ENCODE measurements at regions not wholly inside any gene's neighbourhood (a gene's known extent, or its start where the extent isn't known, plus 50 kb on each side); places are given as distances from the start of the nearest gene placed in this dataset.

- TF ChIP-seq JUN (IDR thresholded peaks at IDR 0.05; ENCODE audit: borderline replicate concordance, insufficient read depth, insufficient read length, low read depth) = no peak
- TF ChIP-seq POLR2A (IDR thresholded peaks at IDR 0.05; ENCODE audit: low read depth, low read length) = no peak
- TF ChIP-seq CTCF (IDR thresholded peaks at IDR 0.05; ENCODE audit: extremely low read depth in 1 of 2, insufficient read depth in 1 of 2, low read depth in 1 of 2, low read length in 2 of 2) = no peak
- TF ChIP-seq MAX (IDR thresholded peaks at IDR 0.05; ENCODE audit: insufficient read depth, insufficient read length) = no peak
- Histone ChIP-seq H2AFZ (ENCODE audit: low read depth, low read length) (no peak overlapping the region), H3K4me1 (ENCODE audit: control insufficient read depth, extremely low read depth, insufficient read depth, low read length) (no peaks in the 10 kb centered on the region), H3K9ac (replicated peaks; ENCODE audit: extremely low read depth, insufficient read depth, low read length) (no peak overlapping the region), H3K4me2 (ENCODE audit: insufficient read depth, low read length) (no peak overlapping the region), H4K20me1 (replicated peaks; ENCODE audit: control insufficient read depth, extremely low read depth, insufficient read depth, low read length) (no peaks in the 10 kb centered on the region), H3K9me3 (replicated peaks; ENCODE audit: control insufficient read depth, insufficient read depth, low read length) (no peaks in the 10 kb centered on the region), H3K79me2 (ENCODE audit: control insufficient read depth, insufficient read depth, low read length) (no peaks in the 10 kb centered on the region), H3K9me1 (replicated peaks; ENCODE audit: control insufficient read depth, extremely low read depth, insufficient read depth, low read length) (no peaks in the 10 kb centered on the region), H3K36me3 (ENCODE audit: control insufficient read depth in 2 of 2, extremely low read depth in 1 of 2, insufficient read depth in 2 of 2, low read length in 2 of 2) (no peaks in the 10 kb centered on the region), H3K27ac (ENCODE audit: insufficient read depth, low read depth, low read length) (no peak overlapping the region), H3K4me3 (replicated peaks in 1 of 3; ENCODE audit: insufficient read depth in 1 of 3, low read depth in 1 of 3, low read length in 3 of 3) (no peak overlapping the region), H3K27me3 (ENCODE audit: control insufficient read depth in 2 of 2, insufficient read depth in 2 of 2, low read length in 2 of 2) (no peaks in the 10 kb centered on the region)
- no TSS peak for BruUV-seq (replicated peaks)
- intact Hi-C loops (cut with micrococcal nuclease) (no loop called here), dilution Hi-C loops (cut with MboI; ENCODE audit: extremely low pct_ligation_motif_present, low sequenced_read_pairs) (no loop called here)
- no peak for DNase-seq (ENCODE audit: low read depth, low spot score)
- POLR2A ChIA-PET = no interaction called here
- CTCF ChIA-PET = no interaction called here
- no peak for FAIRE-seq
Measured at GRCh38 chr2:228344531-228344930, 163.0 kb upstream of the SPHKAP start.

DNA sequence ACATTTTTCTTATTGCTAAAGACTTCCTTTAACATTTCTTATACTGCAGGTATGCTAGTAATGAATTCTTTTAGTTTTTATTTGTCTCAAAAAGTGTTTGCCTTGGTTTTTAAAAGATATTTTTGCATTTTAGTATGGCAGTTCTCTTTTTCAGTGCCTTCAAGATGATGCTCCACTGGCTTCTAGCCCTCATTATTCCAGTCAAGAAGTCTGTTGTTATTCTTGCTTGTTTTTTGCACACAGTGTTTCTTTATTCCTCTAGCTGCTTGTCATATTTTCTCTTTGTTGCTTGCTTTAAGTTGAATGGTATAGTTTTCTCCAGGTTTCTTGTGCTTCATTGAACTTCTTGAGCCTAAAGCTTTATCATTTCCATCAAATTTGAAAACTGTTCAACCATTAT is 158.0 kb upstream of the SPHKAP start:
- no peak for FAIRE-seq
- peaks cover 6% of the 10 kb centered on the region for H3K9me3 ChIP-seq (replicated peaks; ENCODE audit: control insufficient read depth, insufficient read depth, low read length)
- H2AFZ ChIP-seq (ENCODE audit: low read depth, low read length) = no peak overlapping the region
- intact Hi-C loops (cut with micrococcal nuclease) (no loop called here), dilution Hi-C loops (cut with MboI; ENCODE audit: extremely low pct_ligation_motif_present, low sequenced_read_pairs) (no loop called here)
- no peak overlapping the region for H3K9ac ChIP-seq (replicated peaks; ENCODE audit: extremely low read depth, insufficient read depth, low read length)
- no TSS peak for BruUV-seq (replicated peaks)
- TF ChIP-seq CTCF (IDR thresholded peaks at IDR 0.05; ENCODE audit: extremely low read depth in 1 of 2, insufficient read depth in 1 of 2, low read depth in 1 of 2, low read length in 2 of 2) (no peak), POLR2AphosphoS5 (IDR thresholded peaks at IDR 0.05; ENCODE audit: insufficient read depth, low read depth, low read length) (no peak), MYC (IDR thresholded peaks at IDR 0.05; ENCODE audit: low read depth, low read length) (no peak), EZH2 (IDR thresholded peaks at IDR 0.05; ENCODE audit: borderline replicate concordance, low read depth, low read length, severe bottlenecking) (no peak), MAX (IDR thresholded peaks at IDR 0.05; ENCODE audit: insufficient read depth, insufficient read length) (no peak), POLR2A (IDR thresholded peaks at IDR 0.05; ENCODE audit: low read depth, low read length) (no peak), FOS (IDR thresholded peaks at IDR 0.05; ENCODE audit: borderline replicate concordance, insufficient read depth, low read length) (no peak), GATA2 (IDR thresholded peaks at IDR 0.05; ENCODE audit: insufficient read depth, insufficient read length, low read depth, low read length) (no peak), JUN (IDR thresholded peaks at IDR 0.05; ENCODE audit: borderline replicate concordance, insufficient read depth, insufficient read length, low read depth) (no peak)
- H3K9me1 ChIP-seq (replicated peaks; ENCODE audit: control insufficient read depth, extremely low read depth, insufficient read depth, low read length) = no peaks in the 10 kb centered on the region
- no peaks in the 10 kb centered on the region for H3K27me3 ChIP-seq (ENCODE audit: control insufficient read depth in 2 of 2, insufficient read depth in 2 of 2, low read length in 2 of 2)
- no peak overlapping the region for H3K27ac ChIP-seq (ENCODE audit: insufficient read depth, low read depth, low read length)
- no peak overlapping the region for H3K4me2 ChIP-seq (ENCODE audit: insufficient read depth, low read length)
- H3K79me2 ChIP-seq (ENCODE audit: control insufficient read depth, insufficient read depth, low read length) = no peaks in the 10 kb centered on the region
- H3K36me3 ChIP-seq (ENCODE audit: control insufficient read depth in 2 of 2, extremely low read depth in 1 of 2, insufficient read depth in 2 of 2, low read length in 2 of 2) = no peaks in the 10 kb centered on the region
- ChIA-PET POLR2A (no interaction called here), CTCF (no interaction called here)
- no peak overlapping the region for H3K4me3 ChIP-seq (replicated peaks in 1 of 3; ENCODE audit: insufficient read depth in 1 of 3, low read depth in 1 of 3, low read length in 3 of 3)
- DNase-seq (ENCODE audit: low read depth, low spot score) = no peak
- H3K4me1 ChIP-seq (ENCODE audit: control insufficient read depth, extremely low read depth, insufficient read depth, low read length) = no peaks in the 10 kb centered on the region
- H4K20me1 ChIP-seq (replicated peaks; ENCODE audit: control insufficient read depth, extremely low read depth, insufficient read depth, low read length) = no peaks in the 10 kb centered on the region

Measured in endothelial cell of umbilical vein (primary cell).